WERI-Rb-1 (cell line): ENCODE measurements at regions not wholly inside any gene's neighbourhood (a gene's known extent, or its start where the extent isn't known, plus 50 kb on each side); places are given as distances from the start of the nearest gene placed in this dataset.

Source experiments
- DNase-seq: peaks from one replicate; pipeline ENCODE4 v3.0.0-alpha.2; 2020
- H3K27ac ChIP-seq: fragments of 250-450 bp; sonication (Bioruptor Pico); 2 replicates; pipeline ENCODE4 v1.5.1; 2020; ENCODE audit warnings: mild to moderate bottlenecking, moderate library complexity
- H3K27me3 ChIP-seq: fragments of 250-450 bp; sonication (Bioruptor Pico); 2 replicates; pipeline ENCODE4 v1.5.1; 2021; ENCODE audit warnings: mild to moderate bottlenecking, low read depth, moderate library complexity; ENCODE audit not compliant: insufficient read depth, severe bottlenecking
- H3K36me3 ChIP-seq: fragments of 250-450 bp; sonication (Bioruptor Pico); 2 replicates; pipeline ENCODE4 v1.5.1; 2020; ENCODE audit warnings: mild to moderate bottlenecking, moderate library complexity
- H3K4me3 ChIP-seq: 2 replicates; pipeline ENCODE4 v1.5.1; 2011; ENCODE audit warnings: low read depth, mild to moderate bottlenecking, control low read depth, low read length
- H3K9me3 ChIP-seq: fragments of 250-450 bp; sonication (Bioruptor Pico); 2 replicates; pipeline ENCODE4 v1.5.1; 2021; ENCODE audit warnings: mild to moderate bottlenecking, moderate library complexity; ENCODE audit not compliant: severe bottlenecking
- TF ChIP-seq, protein P1 (sequence below): IDR thresholded peaks from 2 replicates; pipeline ENCODE4 v1.5.1; 2011; ENCODE audit warnings: low read depth, mild to moderate bottlenecking, control low read depth, inconsistent platforms, low read length

DNA sequence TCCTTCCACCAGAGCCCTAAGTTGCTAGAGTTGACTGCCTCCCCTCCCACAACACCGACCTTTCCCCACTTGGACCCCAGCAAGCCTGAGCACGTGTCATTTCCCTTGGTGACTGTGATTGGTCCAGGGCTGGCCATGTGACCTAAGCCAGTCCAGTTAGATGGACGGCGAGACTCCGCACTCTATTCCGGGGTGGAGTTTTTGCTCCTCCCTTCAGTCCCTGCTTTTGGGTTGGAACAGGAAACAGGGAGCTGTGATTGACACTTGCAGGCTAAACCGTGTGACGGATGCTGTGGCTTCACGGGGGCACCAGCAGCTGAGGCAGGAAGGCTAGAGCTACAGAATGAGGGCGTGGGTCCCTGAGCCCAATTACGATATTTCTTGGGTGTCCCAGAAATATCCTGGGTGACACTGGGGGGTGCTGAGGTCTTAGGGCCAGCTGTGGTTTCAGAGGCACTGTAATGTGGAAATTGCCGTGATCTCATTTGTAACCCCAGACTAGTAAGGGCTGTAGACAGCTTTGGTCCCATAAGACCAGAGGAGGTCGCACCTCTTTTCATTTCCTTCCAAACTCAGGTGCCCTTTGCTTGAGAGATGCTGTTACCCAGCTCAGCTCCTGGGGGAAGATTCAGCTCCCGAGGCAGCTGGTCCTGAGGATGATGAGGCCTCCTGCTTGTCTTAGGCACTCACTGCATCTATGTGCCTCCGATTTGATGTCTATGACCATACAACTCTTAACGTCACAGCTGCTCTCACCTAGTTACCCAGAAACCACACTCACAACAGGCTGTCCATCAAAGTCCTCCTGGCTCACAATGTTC is 102.7 kb upstream of the NPTX2 start:
- H3K27ac ChIP-seq: no peak overlapping the region
- no peaks in the 10 kb centered on the region for H3K36me3 ChIP-seq
- no peaks in the 10 kb centered on the region for H3K9me3 ChIP-seq
- H3K4me3 ChIP-seq: no peak overlapping the region
- no peak for DNase-seq
- no peaks in the 10 kb centered on the region for H3K27me3 ChIP-seq
- TF ChIP-seq, protein P1, sequence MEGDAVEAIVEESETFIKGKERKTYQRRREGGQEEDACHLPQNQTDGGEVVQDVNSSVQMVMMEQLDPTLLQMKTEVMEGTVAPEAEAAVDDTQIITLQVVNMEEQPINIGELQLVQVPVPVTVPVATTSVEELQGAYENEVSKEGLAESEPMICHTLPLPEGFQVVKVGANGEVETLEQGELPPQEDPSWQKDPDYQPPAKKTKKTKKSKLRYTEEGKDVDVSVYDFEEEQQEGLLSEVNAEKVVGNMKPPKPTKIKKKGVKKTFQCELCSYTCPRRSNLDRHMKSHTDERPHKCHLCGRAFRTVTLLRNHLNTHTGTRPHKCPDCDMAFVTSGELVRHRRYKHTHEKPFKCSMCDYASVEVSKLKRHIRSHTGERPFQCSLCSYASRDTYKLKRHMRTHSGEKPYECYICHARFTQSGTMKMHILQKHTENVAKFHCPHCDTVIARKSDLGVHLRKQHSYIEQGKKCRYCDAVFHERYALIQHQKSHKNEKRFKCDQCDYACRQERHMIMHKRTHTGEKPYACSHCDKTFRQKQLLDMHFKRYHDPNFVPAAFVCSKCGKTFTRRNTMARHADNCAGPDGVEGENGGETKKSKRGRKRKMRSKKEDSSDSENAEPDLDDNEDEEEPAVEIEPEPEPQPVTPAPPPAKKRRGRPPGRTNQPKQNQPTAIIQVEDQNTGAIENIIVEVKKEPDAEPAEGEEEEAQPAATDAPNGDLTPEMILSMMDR: no peak

DNA sequence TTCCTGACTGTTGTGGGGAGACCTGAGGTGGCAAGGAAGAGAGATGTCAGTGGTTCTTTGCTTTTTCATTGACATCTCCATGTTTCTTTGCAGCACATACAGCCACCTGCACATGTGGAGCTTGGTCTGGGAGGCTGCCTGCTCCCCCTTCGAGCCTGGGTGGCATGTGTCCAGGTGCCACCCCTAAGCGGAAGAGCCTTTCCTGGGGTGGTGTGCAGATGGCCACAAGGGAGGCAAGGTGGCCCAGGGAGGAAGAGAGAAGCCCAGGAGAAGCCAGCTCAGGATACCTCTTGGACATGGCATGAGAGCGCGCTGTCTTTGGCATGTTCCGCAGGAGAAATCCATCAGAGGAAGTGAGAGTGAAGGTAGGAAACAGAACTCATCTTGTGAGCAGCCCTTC is 105.9 kb upstream of the NPTX2 start:
- DNase-seq: no peak
- Histone ChIP-seq H3K4me3 (no peak overlapping the region), H3K27me3 (no peaks in the 10 kb centered on the region), H3K27ac (no peak overlapping the region), H3K9me3 (no peaks in the 10 kb centered on the region), H3K36me3 (no peaks in the 10 kb centered on the region)
- TF ChIP-seq, protein P1: no peak

DNA sequence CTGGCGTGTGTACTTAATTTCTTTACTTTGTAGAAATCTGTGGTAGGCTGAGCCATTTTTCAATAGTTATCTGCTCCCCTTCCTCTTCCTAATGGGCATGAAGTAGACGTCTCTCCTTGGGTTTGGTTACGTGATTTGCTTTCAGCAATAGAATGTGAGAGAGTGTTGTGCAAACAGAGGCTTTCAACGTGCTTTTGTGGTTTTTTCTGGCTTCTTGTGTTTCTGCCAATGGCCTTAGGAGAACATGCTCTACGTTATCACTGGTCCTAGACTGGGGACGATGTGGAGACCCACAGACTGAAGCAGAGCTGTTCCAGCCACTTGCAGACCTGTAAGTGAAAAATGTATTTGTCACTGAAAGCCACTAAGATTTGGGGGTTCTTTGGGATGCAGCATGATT is 107.2 kb upstream of the NPTX2 start:
- no peak overlapping the region for H3K4me3 ChIP-seq
- H3K36me3 ChIP-seq: no peaks in the 10 kb centered on the region
- TF ChIP-seq, protein P1: no peak
- no peak overlapping the region for H3K27ac ChIP-seq
- no peaks in the 10 kb centered on the region for H3K9me3 ChIP-seq
- no peak for DNase-seq
- H3K27me3 ChIP-seq: no peaks in the 10 kb centered on the region

DNA sequence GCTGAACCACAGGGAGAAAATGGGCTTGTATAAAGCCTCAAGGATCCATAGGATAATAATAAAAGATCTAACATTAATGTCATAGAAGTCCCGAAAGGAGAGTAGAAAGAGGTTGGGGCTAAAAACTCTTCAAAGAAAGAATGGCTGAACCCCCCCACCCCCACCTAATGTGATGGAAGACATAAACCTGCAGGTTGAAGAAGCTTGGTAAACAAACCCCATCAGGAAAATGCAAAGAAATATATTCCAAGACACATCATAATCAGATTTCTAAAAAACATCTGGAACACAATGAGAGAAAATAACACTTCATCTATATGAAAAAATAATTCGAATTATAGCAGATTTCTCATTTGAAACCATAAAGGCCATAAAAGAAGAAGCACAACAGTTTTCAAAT is 105.6 kb upstream of the BAIAP2L1 start:
- H3K27ac ChIP-seq: no peak overlapping the region
- no peak overlapping the region for H3K4me3 ChIP-seq
- no peaks in the 10 kb centered on the region for H3K27me3 ChIP-seq
- H3K9me3 ChIP-seq: no peaks in the 10 kb centered on the region
- TF ChIP-seq, protein P1: no peak
- no peaks in the 10 kb centered on the region for H3K36me3 ChIP-seq
- no peak for DNase-seq

DNA sequence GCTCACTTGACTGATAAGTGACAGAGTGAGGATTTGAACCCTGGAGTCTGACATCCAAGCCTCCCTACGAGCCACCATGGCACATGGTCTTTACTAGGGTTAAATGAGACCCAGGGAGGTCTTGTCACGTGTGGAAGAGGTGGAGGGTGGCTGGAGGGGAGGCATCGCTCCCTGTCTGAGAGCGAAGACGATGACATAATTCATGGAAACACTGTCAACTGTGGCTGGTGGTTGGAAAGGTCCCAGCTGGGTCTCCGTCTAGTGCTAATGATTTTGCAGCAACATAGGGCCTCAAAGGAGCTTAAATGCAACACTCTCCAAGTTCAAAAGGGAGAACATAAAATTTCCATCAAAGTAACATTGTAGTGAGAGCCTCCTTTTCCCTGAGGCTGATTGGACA is 99.9 kb upstream of the BAIAP2L1 start:
- no peak overlapping the region for H3K27ac ChIP-seq
- H3K4me3 ChIP-seq: no peak overlapping the region
- H3K9me3 ChIP-seq: peaks cover 5% of the 10 kb centered on the region
- DNase-seq: no peak
- TF ChIP-seq, protein P1: no peak
- no peaks in the 10 kb centered on the region for H3K27me3 ChIP-seq
- no peaks in the 10 kb centered on the region for H3K36me3 ChIP-seq

DNA sequence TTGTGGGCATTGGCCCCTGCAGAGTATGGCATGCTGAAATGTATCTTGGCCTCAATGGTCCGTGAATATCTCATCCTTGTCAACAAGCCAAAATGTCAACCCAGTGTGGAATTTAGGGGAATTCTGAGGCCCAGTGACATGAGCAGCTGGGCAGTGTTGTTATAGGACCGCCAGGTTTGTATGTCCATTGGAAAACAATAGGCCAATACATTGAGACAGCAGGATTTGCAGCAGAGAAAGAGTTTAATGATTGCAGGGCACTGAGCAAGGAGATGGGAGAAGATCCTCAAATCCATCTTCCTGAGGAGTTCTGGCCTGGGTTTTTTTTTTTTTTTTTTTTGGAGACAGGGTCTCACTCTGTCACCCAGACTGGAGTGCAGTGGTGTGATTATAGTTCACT is 95.7 kb upstream of the BAIAP2L1 start:
- no peak overlapping the region for H3K27ac ChIP-seq
- DNase-seq: no peak
- peaks cover 5% of the 10 kb centered on the region for H3K9me3 ChIP-seq
- no peaks in the 10 kb centered on the region for H3K27me3 ChIP-seq
- TF ChIP-seq, protein P1: no peak
- H3K4me3 ChIP-seq: no peak overlapping the region
- no peaks in the 10 kb centered on the region for H3K36me3 ChIP-seq
